Cardiac fibroblast (primary cell): ENCODE measurements at regions not wholly inside any gene's neighbourhood (a gene's known extent, or its start where the extent isn't known, plus 50 kb on each side); places are given as distances from the start of the nearest gene placed in this dataset.
A peak's percentile ranks its signal among the peaks of the same experiment; 100 is the strongest.

Experiments
- DNase-seq, 2 donors: peaks; one replicate each; pipeline versions ENCODE4 v3.0.0 to v3.0.0-alpha.2; 2010; ENCODE audit warnings: low read depth in 2 of 2
- H3K4me3 ChIP-seq, 2 donors: replicated peaks in 1 of 2; 1 replicate in 1 of 2; 2 replicates in 1 of 2; pipeline ENCODE4 v1.5.1; 2011; ENCODE audit warnings: low read depth in 2 of 2, low read length in 2 of 2, mild to moderate bottlenecking in 2 of 2, moderate library complexity in 1 of 2
- CTCF ChIP-seq: IDR thresholded peaks from one replicate; pipeline ENCODE4 v1.5.1; 2011; ENCODE audit warnings: low read depth, mild to moderate bottlenecking, low read length, inconsistent platforms

GRCh38 chr11:122033631-122034030 is 82.4 kb downstream of the BLID start:
- TF ChIP-seq CTCF, result no peak
- DNase-seq, result no peak
- H3K4me3 ChIP-seq, result no peak overlapping the region

- DNase-seq, result no peak
- no peak overlapping the region for H3K4me3 ChIP-seq
- no peak for TF ChIP-seq CTCF
Measured at GRCh38 chr11:122033193-122033592, 82.8 kb downstream of the BLID start.

GRCh38 chr11:122032317-122032716 is 83.7 kb downstream of the BLID start:
- TF ChIP-seq CTCF, result no peak
- DNase-seq, result peak; percentile 75 to 79
- H3K4me3 ChIP-seq, result no peak overlapping the region

- no peak overlapping the region for H3K4me3 ChIP-seq
- DNase-seq, result no peak
- TF ChIP-seq CTCF, result no peak
Measured at GRCh38 chr11:122031813-122032212, 84.2 kb downstream of the BLID start.

- H3K4me3 ChIP-seq, result no peak overlapping the region
- TF ChIP-seq CTCF, result no peak
- no peak for DNase-seq
Measured at GRCh38 chr11:122030286-122030685, 85.7 kb downstream of the BLID start.

- H3K4me3 ChIP-seq, result no peak overlapping the region
- DNase-seq, result peak in 1 of 2 donors; percentile 43
- TF ChIP-seq CTCF, result no peak
Measured at GRCh38 chr11:122028545-122028944, 87.5 kb downstream of the BLID start.

- no peak for TF ChIP-seq CTCF
- peak in 1 of 2 donors; percentile 47 for DNase-seq
- H3K4me3 ChIP-seq, result no peak overlapping the region
Measured at GRCh38 chr11:122028036-122028435, 88.0 kb downstream of the BLID start.
